ENCODE measurements at regions not wholly inside any gene's neighbourhood (a gene's known extent, or its start where the extent isn't known, plus 50 kb on each side); places are given as distances from the start of the nearest gene placed in this dataset.

DNA sequence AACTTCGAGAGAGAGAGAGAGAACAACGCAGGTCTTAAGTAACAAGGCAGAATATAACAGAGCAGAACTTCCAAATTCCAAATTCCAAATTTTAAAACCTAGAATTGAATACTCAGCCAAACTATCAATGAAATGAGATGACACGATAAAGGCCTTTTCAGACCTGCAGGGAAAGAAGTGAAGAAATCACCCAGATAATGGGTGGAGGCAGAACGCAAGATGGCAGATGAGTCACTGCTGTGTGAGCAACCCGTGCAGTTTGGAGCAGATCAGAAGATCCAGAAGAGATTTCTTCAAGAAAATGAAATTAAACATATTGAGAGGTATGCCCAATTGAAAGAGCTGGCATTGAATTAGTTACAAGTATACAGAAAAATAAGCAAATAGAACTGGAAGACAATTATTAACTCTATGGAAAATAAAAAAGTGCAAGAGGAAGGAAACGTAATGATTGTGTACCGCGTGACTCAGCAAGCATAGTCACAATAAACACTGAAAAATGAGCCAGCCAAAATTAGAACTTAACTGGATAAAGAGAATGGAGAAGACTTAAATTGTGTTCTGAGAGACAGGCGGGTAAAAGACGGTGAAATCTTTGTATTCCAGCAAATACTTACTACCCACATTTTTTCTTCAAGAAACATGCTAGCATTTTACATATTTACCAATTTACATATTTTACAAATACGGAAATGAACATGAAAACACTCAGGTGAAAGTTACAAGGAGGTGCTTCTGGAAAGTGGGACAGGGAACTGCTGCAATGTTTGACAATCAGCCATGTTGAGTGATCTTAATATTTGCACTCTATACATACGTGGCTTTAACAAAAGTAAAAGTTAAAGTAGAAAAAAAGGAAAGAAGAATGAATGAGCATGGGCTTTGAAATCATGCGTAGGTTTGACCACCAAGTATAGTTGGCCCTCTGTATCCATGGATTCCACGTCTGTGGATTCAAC, 87.9 kb upstream of the CDYL start:
- TF ChIP-seq GTF2F1 (IDR thresholded peaks at IDR 0.05; ENCODE audit: low read depth, low read length), result no peak
- TF ChIP-seq, protein P1, sequence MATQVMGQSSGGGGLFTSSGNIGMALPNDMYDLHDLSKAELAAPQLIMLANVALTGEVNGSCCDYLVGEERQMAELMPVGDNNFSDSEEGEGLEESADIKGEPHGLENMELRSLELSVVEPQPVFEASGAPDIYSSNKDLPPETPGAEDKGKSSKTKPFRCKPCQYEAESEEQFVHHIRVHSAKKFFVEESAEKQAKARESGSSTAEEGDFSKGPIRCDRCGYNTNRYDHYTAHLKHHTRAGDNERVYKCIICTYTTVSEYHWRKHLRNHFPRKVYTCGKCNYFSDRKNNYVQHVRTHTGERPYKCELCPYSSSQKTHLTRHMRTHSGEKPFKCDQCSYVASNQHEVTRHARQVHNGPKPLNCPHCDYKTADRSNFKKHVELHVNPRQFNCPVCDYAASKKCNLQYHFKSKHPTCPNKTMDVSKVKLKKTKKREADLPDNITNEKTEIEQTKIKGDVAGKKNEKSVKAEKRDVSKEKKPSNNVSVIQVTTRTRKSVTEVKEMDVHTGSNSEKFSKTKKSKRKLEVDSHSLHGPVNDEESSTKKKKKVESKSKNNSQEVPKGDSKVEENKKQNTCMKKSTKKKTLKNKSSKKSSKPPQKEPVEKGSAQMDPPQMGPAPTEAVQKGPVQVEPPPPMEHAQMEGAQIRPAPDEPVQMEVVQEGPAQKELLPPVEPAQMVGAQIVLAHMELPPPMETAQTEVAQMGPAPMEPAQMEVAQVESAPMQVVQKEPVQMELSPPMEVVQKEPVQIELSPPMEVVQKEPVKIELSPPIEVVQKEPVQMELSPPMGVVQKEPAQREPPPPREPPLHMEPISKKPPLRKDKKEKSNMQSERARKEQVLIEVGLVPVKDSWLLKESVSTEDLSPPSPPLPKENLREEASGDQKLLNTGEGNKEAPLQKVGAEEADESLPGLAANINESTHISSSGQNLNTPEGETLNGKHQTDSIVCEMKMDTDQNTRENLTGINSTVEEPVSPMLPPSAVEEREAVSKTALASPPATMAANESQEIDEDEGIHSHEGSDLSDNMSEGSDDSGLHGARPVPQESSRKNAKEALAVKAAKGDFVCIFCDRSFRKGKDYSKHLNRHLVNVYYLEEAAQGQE (IDR thresholded peaks at IDR 0.05; ENCODE audit: borderline replicate concordance), result peak; percentile 45; the same call in 1 of the 2 replicates
- TF ChIP-seq, protein P1 (CRISPR knock-in tag; IDR thresholded peaks at IDR 0.05; ENCODE audit: low read depth), result 0 out of 2 replicates have a peak, but pooled peaks have one; percentile 32
- no peak for TF ChIP-seq KAT7 (CRISPR knock-in tag; IDR thresholded peaks at IDR 0.05; ENCODE audit: borderline replicate concordance)
- TF ChIP-seq NKRF (IDR thresholded peaks at IDR 0.05; ENCODE audit: borderline replicate concordance), result no peak; the same call in 1 of the 2 replicates
- no peak for TF ChIP-seq RBM22 (IDR thresholded peaks at IDR 0.05; ENCODE audit: low read depth, low read length, poor library complexity, severe bottlenecking)
- peak; percentile 42 for TF ChIP-seq EP300 (IDR thresholded peaks at IDR 0.05; ENCODE audit: low read length)
- TF ChIP-seq, protein P2, sequence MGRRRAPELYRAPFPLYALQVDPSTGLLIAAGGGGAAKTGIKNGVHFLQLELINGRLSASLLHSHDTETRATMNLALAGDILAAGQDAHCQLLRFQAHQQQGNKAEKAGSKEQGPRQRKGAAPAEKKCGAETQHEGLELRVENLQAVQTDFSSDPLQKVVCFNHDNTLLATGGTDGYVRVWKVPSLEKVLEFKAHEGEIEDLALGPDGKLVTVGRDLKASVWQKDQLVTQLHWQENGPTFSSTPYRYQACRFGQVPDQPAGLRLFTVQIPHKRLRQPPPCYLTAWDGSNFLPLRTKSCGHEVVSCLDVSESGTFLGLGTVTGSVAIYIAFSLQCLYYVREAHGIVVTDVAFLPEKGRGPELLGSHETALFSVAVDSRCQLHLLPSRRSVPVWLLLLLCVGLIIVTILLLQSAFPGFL (CRISPR knock-in tag; IDR thresholded peaks at IDR 0.05), result no peak

Data from K562 (cell line).